Ishikawa (cell line): ENCODE measurements at regions not wholly inside any gene's neighbourhood (a gene's known extent, or its start where the extent isn't known, plus 50 kb on each side); places are given as distances from the start of the nearest gene placed in this dataset.
A peak's percentile ranks its signal among the peaks of the same experiment; 100 is the strongest.

Experiments
- CEBPB ChIP-seq: IDR thresholded peaks from 2 replicates; pipeline ENCODE4 v1.6.1; 2012
- CREB1 ChIP-seq: IDR thresholded peaks from 2 replicates; pipeline ENCODE4 v1.6.1; 2012; ENCODE audit warnings: low read depth
- EGR1 ChIP-seq: IDR thresholded peaks from 2 replicates; pipeline ENCODE4 v1.6.1; 2012
- EP300 ChIP-seq: IDR thresholded peaks from 2 replicates; pipeline ENCODE4 v1.6.1; 2012; ENCODE audit warnings: borderline replicate concordance
- FOXM1 ChIP-seq: IDR thresholded peaks from 2 replicates; pipeline ENCODE4 v1.6.1; 2012; ENCODE audit warnings: low read depth, borderline replicate concordance
- NFIC ChIP-seq: IDR thresholded peaks from 2 replicates; pipeline ENCODE4 v1.6.1; 2012
- RAD21 ChIP-seq: IDR thresholded peaks from 2 replicates; pipeline ENCODE4 v1.6.1; 2012; ENCODE audit warnings: low read depth
- TAF1 ChIP-seq: IDR thresholded peaks from 2 replicates; pipeline ENCODE4 v1.6.1; 2012; ENCODE audit warnings: low read depth, mild to moderate bottlenecking
- TCF12 ChIP-seq: IDR thresholded peaks from 2 replicates; pipeline ENCODE4 v1.6.1; 2012; ENCODE audit warnings: low read depth
- TEAD4 ChIP-seq: IDR thresholded peaks from 2 replicates; pipeline ENCODE4 v1.6.1; 2012
- YY1 ChIP-seq: IDR thresholded peaks from 2 replicates; pipeline ENCODE4 v1.6.1; 2012; ENCODE audit warnings: low read depth
- ZBTB7A ChIP-seq: IDR thresholded peaks from 2 replicates; pipeline ENCODE4 v1.6.1; 2012; ENCODE audit warnings: low read depth
- TF ChIP-seq, protein P1 (sequence below): IDR thresholded peaks from 2 replicates; pipeline ENCODE4 v1.6.1; 2012
- TF ChIP-seq, protein P2 (sequence below): IDR thresholded peaks from 2 replicates; pipeline ENCODE4 v1.6.1; 2012
- TF ChIP-seq, protein P3 (sequence below): IDR thresholded peaks from 2 replicates; pipeline ENCODE4 v1.6.1; 2012; ENCODE audit warnings: low read depth, mild to moderate bottlenecking

DNA sequence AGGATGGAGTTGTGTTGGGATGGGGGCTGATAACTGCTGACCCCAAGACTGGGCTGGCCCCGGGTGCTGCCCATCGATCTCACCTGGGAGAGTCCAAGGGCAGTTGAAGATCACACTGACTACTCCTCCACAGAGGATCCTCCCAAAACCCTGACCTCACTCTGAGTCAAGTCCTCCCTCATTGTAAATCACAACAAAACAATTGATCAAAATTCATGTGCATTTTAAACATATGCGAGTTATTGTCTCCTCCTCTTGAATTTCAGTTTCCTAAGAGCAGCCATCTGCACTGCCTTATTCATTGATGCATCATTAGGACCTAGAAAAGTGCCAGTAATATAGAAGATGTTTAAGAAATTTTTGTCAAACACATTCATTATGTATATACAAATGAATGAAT, 273.6 kb downstream of the C1orf94 start:
- no peak for TF ChIP-seq TCF12
- no peak for TF ChIP-seq YY1
- no peak for TF ChIP-seq NFIC
- TF ChIP-seq, protein P1, sequence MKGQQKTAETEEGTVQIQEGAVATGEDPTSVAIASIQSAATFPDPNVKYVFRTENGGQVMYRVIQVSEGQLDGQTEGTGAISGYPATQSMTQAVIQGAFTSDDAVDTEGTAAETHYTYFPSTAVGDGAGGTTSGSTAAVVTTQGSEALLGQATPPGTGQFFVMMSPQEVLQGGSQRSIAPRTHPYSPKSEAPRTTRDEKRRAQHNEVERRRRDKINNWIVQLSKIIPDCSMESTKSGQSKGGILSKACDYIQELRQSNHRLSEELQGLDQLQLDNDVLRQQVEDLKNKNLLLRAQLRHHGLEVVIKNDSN: no peak
- no peak for TF ChIP-seq RAD21
- TF ChIP-seq EP300: no peak
- TF ChIP-seq TEAD4: no peak
- TF ChIP-seq ZBTB7A: no peak
- TF ChIP-seq, protein P2, sequence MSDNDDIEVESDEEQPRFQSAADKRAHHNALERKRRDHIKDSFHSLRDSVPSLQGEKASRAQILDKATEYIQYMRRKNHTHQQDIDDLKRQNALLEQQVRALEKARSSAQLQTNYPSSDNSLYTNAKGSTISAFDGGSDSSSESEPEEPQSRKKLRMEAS: no peak
- no peak for TF ChIP-seq CEBPB
- TF ChIP-seq TAF1: no peak
- no peak for TF ChIP-seq EGR1
- TF ChIP-seq, protein P3, sequence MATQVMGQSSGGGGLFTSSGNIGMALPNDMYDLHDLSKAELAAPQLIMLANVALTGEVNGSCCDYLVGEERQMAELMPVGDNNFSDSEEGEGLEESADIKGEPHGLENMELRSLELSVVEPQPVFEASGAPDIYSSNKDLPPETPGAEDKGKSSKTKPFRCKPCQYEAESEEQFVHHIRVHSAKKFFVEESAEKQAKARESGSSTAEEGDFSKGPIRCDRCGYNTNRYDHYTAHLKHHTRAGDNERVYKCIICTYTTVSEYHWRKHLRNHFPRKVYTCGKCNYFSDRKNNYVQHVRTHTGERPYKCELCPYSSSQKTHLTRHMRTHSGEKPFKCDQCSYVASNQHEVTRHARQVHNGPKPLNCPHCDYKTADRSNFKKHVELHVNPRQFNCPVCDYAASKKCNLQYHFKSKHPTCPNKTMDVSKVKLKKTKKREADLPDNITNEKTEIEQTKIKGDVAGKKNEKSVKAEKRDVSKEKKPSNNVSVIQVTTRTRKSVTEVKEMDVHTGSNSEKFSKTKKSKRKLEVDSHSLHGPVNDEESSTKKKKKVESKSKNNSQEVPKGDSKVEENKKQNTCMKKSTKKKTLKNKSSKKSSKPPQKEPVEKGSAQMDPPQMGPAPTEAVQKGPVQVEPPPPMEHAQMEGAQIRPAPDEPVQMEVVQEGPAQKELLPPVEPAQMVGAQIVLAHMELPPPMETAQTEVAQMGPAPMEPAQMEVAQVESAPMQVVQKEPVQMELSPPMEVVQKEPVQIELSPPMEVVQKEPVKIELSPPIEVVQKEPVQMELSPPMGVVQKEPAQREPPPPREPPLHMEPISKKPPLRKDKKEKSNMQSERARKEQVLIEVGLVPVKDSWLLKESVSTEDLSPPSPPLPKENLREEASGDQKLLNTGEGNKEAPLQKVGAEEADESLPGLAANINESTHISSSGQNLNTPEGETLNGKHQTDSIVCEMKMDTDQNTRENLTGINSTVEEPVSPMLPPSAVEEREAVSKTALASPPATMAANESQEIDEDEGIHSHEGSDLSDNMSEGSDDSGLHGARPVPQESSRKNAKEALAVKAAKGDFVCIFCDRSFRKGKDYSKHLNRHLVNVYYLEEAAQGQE: no peak
- no peak for TF ChIP-seq CREB1
- no peak for TF ChIP-seq FOXM1

DNA sequence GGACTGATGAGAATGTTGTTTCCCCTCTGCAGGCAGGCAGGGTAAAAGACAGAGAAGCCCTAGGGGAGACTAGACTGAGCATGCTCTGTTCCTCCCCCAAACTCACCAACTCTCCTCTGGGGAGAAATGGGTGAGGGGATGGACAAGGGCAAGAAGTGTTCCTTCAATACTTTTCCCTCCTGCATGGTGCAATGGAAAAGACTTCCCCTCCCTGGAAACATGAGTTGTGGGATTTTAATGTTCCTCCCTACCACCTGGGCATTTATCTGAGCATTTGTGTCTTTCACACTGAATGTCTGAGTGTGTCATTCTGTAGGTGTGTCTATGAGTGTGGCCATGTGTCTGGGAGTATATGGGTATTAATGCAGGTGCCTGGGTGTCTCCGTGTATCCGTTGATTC, 275.7 kb downstream of the C1orf94 start:
- TF ChIP-seq TCF12 (no peak), TAF1 (no peak), NFIC (no peak), EP300 (no peak), EGR1 (no peak), YY1 (no peak), TEAD4 (no peak), CREB1 (no peak), RAD21 (no peak), CEBPB (no peak), FOXM1 (no peak), ZBTB7A (no peak)
- TF ChIP-seq, protein P3: no peak
- TF ChIP-seq, protein P2: no peak
- TF ChIP-seq, protein P1: no peak

DNA sequence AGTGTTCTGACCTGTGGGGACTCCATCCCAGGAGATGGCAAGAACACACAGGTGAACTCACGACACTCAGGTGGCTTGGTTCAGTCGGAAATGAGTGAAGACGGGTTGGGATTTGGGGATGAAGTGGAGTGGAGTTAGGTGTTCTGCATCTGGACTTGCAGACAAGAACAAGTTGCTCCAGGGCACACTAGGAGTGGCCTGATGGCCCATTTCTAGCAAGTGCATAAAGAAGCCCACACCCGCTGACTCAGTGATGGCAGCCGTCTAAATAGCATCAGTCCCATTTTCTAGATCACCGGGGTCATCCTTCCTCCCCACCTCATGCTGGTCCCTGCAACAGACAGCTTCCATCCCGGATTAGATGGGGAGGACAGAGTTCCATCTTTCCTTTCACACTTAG, 278.4 kb downstream of the C1orf94 start:
- TF ChIP-seq TAF1 (no peak), EP300 (no peak), NFIC (no peak), EGR1 (no peak), FOXM1 (no peak), TCF12 (no peak), TEAD4 (no peak)
- TF ChIP-seq, protein P2: no peak
- TF ChIP-seq, protein P1: no peak

DNA sequence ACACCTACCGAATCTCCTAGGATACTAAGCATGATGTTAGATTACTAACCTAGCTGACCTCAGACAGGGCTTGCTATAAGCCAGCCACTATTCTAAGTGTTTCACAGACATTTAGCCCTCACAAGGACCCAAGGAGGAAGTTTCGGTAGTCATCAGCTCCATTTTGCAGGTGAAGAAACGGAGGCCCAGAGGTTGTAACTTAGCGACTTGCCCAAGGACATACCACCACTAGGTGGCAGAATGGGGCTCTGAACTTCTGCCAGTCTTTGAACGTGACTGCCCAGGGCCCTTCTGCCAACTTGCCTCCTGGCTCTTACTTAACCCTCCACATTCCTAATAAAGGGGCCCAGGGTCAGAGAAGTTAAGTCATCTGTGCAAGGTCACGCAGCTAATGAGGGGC, 283.5 kb downstream of the C1orf94 start:
- TF ChIP-seq CREB1: no peak
- peak; percentile 30; the same call in 1 of the 2 replicates for TF ChIP-seq NFIC
- no peak for TF ChIP-seq ZBTB7A
- peak; percentile 62 for TF ChIP-seq RAD21
- TF ChIP-seq, protein P2: no peak

DNA sequence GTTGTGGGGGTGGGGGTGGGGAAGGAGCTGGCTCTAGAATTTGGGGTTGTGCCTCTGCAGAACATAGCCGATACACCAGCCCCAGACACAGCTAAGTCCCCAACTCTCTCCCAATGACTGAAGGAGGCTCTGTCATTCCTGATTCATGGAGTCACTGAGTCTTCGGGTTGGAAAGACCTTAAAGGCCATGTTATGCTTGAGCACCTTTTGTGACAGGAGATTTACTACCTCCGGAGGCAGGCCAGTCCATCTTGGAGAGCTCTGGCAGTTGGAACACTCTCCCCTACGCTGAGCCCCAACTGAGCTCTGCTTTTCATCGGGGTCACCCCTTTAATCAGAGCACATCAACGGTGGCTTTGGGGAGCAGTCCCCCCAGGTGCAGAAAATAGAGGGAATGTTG, 284.4 kb upstream of the GJB5 start:
- TF ChIP-seq TCF12 (no peak), RAD21 (no peak), CREB1 (no peak), EP300 (no peak), FOXM1 (no peak), ZBTB7A (no peak), TAF1 (no peak), TEAD4 (no peak), EGR1 (no peak), NFIC (no peak), CEBPB (no peak)
- TF ChIP-seq, protein P3: no peak
- TF ChIP-seq, protein P2: no peak
- TF ChIP-seq, protein P1: no peak
